GM12891 (cell line): ENCODE measurements at regions not wholly inside any gene's neighbourhood (a gene's known extent, or its start where the extent isn't known, plus 50 kb on each side); places are given as distances from the start of the nearest gene placed in this dataset.

Source experiments
- POLR2A ChIP-seq: IDR thresholded peaks from 2 replicates; pipeline ENCODE4 v1.6.1; 2011; ENCODE audit warnings: low read depth, low read length, control low read depth
- POLR2AphosphoS5 ChIP-seq: IDR thresholded peaks from 2 replicates; pipeline ENCODE4 v1.6.1; 2011; ENCODE audit warnings: low read depth, low read length, control low read depth
- SPI1 ChIP-seq: IDR thresholded peaks from 2 replicates; pipeline ENCODE4 v1.6.1; 2011; ENCODE audit warnings: low read depth, low read length, control low read depth
- TAF1 ChIP-seq: IDR thresholded peaks from 2 replicates; pipeline ENCODE4 v1.6.1; 2011; ENCODE audit warnings: low read depth, low read length, control low read depth

DNA sequence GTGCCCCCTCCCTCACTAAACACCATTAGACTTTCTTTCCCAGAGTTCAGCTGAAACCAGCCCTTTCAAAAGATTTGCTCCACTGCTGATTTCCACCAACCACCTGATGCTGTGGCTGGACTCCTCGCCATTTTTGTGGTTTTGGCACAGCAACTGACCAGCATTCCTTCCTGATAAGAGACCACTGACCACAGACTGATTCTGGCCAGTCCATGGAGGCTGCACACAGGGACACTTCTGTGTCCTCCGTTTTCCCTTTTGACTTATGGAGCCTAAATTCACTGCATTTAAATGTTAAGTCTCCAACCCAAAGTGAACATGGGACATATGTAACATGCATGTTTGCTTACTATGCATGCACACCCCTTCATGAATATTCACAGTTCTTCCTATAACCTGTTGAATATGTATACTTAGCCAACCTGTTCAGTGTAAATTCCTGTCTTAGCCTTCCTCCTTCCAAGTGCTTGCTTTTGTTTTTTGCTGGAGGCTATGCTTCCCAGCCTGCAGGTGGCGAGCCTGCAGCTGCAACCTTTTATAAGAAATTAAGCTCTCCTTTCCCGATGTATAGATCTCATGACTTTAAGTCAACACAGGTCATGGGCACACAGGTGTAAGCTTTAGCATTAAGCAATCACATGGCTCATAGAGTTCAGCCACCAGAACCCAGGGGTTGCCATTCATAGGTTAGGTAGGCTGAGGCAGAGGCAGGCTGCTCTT, 78.7 kb downstream of the ACTL7B start:
- no peak for TF ChIP-seq POLR2AphosphoS5
- no peak for TF ChIP-seq POLR2A
- no peak for TF ChIP-seq SPI1
- TF ChIP-seq TAF1: no peak
